ENCODE measurements at regions not wholly inside any gene's neighbourhood (a gene's known extent, or its start where the extent isn't known, plus 50 kb on each side); places are given as distances from the start of the nearest gene placed in this dataset.
"Not testable (repeated sequence)": the region's sequence is repeated elsewhere in the genome, so short reads cannot be mapped to it uniquely, and the experiment has no call there.

DNA sequence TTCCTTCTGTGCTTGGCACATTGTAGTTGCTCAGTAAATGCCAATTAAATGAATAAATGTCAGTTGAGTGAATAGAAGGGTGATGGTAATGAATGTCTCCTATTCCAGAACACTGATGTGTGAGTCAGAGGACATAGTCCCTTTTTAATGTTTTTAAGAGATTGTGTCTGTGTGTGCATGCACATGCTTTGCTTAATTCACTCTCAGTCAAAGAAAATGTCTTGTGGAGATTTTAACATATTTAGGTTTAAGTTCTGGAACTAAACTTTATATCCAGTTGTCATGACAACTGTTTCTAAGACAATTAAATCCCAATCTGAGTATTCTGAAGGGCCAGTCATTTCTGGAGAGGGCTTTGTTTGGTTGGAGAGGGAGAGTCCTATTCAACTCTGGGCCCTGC, 255.3 kb upstream of the CDH11 start:
- no peak for DNase-seq

- DNase-seq: no peak
These were observed 254.7 kb upstream of the CDH11 start for GRCh38 chr16:65376601-65377000.

GRCh38 chr16:65375651-65376050, 253.8 kb upstream of the CDH11 start:
- no peak for DNase-seq

DNA sequence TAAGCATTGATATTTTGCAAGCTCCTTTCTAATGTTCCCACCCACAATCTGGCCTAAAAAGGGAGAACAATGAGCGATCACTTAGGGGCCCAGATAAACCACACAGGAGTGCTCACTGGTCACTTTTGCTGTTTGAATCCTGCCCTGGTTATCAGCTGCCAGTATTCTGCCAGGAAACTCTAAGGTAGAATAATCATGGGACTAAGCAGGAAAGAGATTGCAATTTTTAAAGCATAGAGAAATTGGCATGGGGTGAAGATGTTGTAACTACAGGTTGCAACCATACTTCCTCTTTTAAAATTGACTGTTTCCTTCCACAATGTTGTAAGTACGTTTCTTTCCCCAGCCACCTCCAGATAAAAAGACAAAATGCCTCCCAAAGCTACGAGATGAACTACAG, 251.2 kb upstream of the CDH11 start:
- peak; percentile 2 for DNase-seq

DNA sequence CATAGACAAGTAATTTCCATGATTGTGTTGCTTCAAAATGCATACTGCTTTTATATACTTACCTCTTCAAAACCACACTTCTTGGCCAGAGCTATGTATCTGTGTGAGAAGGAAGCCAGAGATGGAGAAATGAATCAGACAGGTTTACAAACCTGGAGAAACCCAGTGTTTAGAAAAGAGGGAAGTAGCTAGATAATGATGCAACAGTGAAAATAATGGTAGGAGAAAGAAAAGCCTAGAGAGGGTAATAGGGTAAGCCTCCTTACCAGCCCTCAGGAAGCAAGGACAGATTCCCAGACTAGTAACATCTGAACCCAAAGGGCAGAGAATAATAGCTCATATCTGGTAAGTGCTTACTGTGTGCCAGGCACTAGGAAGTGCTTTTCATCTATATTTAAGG, 250.3 kb upstream of the CDH11 start:
- DNase-seq: no peak

DNA sequence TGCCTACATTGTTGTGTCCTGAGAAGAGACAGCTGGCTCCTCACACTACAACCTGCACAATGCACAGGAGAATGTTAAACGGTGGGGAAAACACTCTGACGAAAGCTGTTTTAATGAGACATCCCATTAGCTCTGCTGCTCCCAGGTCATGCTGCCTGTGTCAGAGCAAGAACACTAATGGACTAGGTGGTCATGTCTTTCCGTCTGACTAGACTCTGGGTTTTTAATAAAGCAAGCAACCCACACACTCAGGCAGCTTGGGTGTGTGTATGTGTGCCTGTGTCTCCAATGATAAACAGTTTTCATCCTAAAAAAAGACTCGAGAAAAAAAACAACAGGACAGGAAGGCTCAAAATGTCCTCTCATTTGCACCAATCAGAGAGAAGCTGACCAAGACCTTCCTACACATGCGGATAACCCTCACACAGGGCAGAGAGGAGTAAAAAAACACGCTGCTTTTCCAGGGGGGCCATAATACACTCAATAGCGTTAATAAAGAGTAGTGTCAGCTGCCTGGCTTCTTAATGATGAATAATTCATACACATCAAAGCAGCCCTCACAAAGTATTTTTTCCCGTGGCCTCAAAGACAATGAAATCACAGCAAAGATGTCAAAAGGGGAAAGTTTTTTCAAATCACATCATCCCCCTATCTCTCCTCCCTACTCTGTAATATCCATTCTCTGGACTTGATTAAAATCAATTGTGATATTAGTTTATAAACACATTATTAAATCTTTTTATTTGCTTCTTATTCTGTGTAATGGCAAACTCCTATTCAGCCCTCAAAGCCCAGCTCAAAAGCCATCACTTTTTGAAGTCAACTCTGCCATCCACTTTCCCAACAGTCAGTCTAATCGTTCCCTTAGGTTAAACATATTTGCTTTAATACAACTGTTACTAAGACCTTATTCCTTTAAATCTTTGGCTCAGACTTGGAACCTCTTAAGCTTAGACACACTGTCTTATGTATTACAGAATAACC, 244.2 kb upstream of the CDH11 start:
- no peak for DNase-seq

DNA sequence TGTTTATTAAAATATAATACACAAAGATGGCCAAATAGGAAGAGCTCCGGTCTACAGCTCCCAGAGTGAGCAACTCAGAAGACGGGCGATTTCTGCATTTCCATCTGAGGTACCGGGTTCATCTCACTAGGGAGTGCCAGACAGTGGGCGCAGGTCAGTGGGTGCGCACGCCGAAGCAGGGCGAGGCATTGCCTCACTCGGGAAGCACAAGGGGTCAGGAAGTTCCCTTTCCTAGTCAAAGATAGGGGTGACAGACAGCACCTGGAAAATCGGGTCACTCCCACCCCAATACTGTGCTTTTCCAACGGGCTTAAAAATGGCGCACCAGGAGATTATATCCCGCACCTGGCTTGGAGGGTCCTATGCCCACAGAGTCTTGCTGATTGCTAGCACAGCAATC, 234.9 kb upstream of the CDH11 start:
- DNase-seq: not testable (repeated sequence)

GRCh38 chr16:65355706-65356105, 233.8 kb upstream of the CDH11 start:
- no peak for DNase-seq

DNA sequence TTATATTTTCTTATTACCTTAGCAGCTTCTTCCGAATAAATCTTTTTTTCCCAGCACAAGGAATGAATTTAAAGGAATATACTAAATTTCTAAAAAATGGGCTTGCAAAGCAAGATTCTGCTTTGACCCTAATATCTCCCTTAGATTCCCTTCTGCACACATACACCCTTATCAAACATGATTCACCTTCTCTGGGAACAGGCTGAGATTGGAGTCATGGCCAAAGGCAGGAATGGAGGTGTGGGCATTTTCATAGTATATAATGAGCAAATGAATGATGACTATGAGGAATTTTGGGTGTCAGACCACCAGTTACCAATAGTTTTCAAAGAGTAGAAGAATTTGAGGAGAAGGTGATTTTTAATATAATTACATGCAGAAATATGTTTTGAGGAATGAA, 231.3 kb upstream of the CDH11 start:
- DNase-seq: no peak

GRCh38 chr16:65349626-65350025, 227.8 kb upstream of the CDH11 start:
- no peak for DNase-seq

DNA sequence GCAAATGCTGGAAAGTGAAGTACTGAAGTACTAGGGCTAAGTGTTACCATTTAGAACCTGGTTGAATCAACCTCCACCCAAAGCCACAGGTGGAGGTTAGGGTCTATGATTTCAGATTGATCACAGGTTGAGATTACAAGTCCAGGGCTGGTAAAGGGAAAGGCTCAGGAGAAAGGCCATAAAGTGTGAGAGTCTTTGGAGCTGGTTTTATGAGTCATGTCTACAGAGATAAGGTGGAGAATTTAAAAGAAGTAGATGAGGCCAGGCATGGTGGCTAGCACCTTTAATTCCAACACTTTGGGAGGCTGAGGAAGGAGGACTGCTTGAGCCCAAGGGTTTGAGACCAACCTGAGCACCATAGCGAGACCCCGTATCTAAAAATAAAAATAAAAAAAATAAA, 221.7 kb upstream of the CDH11 start:
- DNase-seq: no peak

- no peak for DNase-seq
These were observed 220.5 kb upstream of the CDH11 start for GRCh38 chr16:65342231-65342866.

DNA sequence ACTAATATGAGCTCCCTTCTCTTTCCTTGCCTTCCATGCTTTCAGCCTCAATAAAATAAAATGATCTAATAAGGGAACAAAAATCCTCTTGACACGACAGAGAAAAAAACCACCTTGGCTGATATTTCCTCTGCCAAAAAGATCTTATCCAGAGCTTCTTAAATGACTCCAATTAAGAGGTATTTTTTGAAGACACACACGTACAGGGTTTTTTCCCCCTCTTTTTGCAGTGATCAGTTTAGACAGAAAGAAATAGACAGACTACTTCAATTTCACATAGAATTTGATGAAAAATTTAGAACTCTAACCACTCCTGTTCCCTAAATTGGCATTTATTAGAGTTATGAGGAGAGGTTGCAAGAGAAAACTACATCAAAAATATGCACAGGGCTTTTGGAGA, 217.2 kb upstream of the CDH11 start:
- DNase-seq: no peak

GRCh38 chr16:65336160-65336559, 214.3 kb upstream of the CDH11 start:
- no peak for DNase-seq

- no peak for DNase-seq
These were observed 212.2 kb upstream of the CDH11 start for GRCh38 chr16:65334081-65334480.

- no peak for DNase-seq
These were observed 211.4 kb upstream of the CDH11 start for GRCh38 chr16:65333283-65333682.

GRCh38 chr16:65327346-65327745, 205.5 kb upstream of the CDH11 start:
- no peak for DNase-seq

DNA sequence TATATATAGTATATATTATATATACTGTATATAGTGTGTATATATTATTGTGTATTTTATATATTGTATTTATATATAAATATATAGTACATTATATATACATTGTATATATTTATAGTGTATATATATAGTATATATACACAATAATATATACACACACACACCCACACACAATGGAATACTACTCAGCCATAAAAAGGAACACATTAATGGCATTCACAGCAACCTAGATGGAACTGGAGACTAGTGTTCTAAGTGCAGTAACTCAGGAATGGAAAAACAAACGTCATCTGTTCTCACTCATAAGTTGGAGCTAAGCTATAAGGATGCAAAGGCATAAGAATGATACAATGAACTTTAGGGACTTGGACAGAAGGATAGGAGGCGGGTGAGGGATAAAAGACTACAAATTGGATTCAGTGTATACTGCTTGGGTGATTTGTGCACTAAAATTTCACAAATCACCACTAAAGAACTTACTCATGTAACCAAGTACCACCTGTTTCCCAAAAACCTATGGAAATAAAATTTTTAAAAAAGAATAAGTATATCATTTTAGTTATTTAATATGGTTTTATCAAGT, 201.9 kb upstream of the CDH11 start:
- no peak for DNase-seq

DNA sequence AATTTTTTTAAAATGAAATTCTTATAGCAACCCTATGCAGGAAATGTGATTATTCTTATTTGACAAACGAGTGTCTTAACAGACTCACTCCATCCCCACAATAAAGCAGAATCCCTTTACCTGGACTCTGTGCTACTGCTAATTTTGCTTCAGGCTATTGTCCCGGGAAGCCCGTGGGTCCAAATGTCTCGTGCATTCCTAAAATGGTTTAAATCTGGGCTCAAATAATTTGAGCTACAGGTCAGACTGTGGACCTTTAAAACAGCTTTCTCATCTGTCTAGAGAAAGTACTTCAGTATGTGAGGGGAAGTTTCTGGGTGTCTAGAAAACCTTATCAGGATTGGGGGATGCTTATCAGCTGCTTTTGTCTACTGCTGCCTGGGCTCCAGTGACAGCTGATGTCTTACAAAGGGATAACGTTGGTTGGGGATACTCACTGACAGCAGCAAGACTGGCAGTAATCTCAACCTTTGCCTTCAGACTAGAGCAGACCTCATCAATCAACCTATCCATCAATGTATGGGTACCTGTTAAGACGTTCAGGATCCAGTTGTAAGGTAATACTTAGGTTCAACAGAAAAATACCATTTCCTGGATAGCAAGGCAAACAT, 197.9 kb upstream of the CDH11 start:
- DNase-seq: no peak

DNA sequence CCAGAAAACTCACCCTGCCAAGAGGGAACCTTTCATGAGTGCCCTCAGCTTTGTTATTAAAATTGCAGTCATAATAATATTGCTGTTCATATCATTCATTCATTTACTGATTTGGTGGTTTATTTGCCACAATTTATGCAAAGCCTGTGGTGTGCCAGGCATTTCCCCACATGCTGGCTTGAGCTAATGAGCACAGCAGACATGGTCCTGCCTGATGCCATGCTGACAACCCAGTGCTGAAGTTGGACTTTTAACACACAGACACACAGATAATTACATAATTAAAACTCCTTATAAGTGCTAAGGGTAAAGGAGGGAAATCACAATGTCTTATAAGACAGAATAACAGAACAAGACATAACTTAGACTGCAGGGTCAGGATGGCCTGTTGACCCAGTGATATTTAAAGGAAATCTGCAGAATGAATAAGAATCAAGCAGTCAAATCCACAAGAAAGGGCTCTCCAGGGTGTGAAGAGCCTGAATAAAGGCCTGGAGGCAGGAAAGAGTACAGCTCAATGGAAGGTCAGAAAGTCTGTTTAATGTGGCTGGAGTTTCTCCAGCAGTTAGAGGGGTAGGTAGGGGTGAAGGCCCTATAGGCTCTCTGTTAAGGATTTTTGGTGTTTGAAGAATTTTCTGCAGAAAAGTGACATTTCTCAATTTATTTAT, 196.9 kb upstream of the CDH11 start:
- DNase-seq: no peak

DNA sequence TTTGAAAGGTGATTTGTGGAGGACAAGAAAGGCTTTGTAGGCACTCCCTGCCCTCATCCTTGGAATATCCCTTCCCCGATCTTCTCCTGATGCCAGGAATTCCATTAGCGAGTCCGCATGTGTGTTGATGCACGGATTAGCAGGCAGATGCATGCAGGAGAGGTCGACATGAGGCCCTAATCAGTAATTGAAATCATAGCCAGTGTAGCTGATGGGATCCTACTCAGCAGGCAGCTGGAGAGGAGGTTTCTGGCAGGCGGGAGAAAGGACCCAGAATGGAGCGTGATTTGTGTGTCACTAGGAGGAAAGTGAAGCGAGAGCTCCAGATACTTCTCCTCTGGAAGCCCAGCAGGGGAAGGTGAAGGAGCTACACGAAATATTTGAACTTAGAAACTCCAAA, 196.3 kb upstream of the CDH11 start:
- DNase-seq: no peak

GRCh38 chr16:65316808-65317207, 194.9 kb upstream of the CDH11 start:
- DNase-seq: no peak

Measured in SIG-M5 (cell line).